Right lung (tissue), 2 donors: ENCODE measurements at regions not wholly inside any gene's neighbourhood (a gene's known extent, or its start where the extent isn't known, plus 50 kb on each side); places are given as distances from the start of the nearest gene placed in this dataset.
"Not testable (repeated sequence)": the region's sequence is repeated elsewhere in the genome, so short reads cannot be mapped to it uniquely, and the experiment has no call there.

Experiments
- DNase-seq, 2 donors: peaks; one replicate each; pipeline ENCODE4 v3.0.0-alpha.2; 2013

DNA sequence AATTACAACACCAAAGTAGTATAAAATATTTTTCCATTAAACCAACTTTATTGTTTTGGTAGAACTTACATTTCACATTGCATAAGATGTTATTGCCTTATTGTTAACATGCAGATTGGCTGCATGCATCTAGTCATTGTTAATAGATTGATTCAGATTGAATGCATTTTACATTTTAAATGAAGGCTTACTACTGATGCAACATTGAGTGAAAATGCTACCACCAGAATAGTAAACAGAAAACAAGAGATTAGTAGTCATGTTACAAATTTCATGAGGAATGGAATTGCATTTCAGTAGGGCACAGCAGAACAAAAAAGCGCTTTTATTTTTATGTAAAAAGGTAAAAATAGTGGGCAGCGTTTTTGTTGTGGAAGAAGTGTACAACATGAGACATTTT is 298.3 kb downstream of the ARL4A start:
- DNase-seq: no peak

DNA sequence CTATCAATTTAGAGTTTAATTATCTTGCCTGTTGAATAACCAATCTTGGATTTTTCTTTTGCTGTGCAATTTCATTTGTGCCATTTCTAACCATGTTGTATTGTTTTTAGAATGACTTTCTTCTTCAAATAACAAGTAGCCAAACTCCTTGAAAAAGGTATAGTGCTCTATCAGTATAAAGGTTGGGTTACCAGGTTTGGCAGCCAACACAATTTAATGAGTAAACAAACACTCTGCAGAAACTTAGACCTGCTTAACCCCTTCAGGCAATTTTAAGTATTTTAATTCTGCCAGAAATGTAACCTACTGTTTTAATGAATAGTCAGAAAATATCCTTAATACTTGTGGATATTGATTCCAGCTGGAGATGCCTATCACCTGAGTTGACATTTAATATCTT is 299.8 kb downstream of the ARL4A start:
- no peak for DNase-seq

DNA sequence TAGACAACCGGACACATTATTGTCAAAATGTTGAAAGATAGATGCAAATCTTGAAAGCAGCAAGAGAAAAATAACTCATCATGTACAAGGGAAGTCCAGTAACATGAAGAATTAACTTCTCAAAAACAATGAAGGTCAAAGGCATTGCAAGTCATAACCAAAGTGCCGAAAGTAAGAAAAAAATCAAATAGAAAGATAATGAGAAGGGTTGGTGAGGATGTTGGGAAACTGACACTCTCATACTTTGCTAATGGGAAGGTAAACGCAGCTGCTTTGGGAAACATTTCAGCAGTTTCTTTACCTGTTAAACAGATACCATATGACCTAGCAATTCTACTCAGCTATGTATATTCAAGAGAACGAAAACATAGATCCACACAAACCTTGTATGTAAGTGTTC is 303.0 kb downstream of the ARL4A start:
- no peak for DNase-seq

DNA sequence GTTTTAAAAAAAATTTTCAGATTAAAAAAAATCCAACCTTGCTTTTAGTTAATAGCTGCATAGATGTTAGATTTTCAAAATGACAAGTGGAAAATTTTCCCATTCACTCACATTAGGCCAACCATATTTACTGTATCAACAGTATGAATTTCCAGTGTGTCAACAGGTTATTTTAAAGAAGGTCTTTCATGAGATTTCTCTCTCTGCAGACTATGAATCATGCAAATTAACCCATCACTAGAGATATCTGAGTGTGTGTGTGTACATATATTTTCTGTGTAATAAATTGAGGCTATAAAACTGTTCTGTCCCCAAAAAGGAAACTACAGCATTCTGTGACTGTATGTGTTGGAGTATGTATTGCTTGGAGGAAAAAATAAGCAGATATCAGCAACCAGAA is 305.6 kb downstream of the ARL4A start:
- DNase-seq: no peak

DNA sequence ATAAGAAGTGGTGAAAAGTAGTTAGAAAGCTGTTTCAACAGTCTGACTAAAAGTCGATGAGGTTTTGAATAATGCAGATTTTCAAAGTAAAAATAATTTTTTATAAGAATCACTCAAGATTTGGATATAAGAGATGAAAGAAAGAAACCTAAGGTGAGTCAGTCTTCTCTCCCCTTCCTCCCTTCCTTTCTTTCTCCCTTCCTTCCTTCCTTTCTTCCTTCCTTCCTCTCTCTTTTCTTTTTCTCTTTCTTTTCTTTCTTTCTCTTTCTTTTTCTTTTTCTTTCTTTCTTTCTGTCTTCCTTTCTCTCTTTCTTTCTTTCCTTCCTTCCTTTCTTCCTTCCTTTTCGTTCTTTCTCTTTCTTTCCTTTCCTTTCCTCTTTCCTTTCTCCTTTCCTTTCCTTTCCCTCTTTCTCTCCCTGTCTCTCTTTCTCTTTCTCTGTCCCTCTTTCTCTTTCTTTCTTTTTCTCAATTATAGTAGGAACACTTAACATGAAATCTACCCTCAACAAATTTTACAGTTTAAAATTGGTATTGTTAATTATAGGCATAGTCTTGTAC is 308.6 kb downstream of the ARL4A start:
- no peak for DNase-seq

DNA sequence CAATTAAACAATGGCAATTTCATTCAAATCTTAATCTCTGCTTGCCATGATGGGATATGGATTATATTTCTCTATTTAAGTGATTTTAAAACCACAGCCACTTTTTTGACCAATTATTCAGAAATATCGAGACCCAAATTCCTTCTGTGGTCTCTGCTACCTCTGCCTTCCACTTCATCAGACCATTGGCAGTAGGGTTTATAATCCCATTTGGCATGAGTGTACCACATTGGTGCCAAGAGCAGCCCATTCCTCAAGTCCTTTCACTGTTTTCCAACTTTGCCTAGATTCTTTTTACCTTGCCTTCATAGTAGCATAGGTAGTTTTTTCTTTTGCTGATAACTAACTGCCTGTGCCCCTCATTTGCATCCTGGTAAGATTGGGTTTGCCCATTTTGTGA is 319.9 kb downstream of the ARL4A start:
- DNase-seq: no peak

DNA sequence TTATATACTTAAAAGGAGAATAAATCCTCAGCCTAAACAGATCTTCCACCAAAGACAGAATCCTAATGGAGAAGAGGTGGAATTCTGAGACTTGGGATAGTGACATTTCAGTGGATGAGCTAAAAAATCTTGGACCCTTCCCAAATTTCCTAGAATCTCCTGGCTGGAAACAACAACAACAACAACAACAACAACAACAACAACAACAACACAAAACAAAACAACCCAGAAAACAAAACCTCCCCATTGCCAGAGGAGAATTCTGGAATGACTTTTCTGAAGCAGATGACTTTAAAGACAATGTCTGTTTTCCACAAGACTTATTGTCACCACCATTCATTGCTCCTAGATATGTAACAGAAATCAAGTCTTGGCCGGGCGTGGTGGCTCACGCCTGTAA is 322.1 kb downstream of the ARL4A start:
- DNase-seq: no peak

DNA sequence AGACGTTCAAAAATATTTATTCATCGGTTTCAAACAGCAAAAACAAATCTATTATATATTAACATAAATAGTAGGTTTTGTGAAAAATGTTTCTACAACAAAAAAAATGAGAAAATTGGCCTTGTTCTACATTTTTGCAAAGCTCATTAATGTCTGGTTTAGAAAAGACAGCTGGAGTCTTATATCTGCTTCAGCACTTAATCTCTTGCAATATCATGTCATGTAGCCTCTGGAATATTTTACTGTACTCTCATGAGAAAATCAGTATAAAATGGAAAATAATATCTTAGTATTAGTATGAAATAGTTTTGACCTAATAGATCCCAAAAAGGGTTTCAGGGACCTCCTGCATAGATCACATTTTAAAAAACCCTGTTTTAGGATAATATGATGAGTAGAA is 326.6 kb downstream of the ARL4A start:
- no peak for DNase-seq

DNA sequence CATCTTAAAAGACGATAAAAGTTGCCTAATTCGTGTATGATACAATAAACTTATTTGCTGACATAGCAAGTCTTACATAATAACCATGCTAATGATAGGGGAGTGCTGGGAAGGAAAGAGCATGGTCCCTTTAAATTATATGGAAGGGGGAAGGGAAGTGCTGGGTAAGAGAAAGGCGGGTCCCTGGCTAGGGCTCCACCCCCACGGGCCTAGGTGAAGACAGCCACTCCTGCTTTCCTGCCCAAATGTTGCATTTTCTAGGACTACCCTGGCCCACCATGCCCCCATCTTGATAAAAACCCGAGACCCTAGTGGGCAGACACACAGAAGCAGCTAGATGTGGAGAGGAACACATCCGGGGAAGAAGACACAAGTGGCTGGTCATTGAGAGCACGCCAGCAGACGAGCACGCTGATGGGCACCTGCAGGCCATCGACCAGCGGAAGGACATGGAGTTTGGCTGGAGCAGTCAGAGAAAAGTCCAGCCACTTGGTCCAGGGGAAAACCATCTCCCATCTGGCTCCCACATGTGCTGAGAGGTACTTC is 328.7 kb downstream of the ARL4A start:
- DNase-seq: no peak

DNA sequence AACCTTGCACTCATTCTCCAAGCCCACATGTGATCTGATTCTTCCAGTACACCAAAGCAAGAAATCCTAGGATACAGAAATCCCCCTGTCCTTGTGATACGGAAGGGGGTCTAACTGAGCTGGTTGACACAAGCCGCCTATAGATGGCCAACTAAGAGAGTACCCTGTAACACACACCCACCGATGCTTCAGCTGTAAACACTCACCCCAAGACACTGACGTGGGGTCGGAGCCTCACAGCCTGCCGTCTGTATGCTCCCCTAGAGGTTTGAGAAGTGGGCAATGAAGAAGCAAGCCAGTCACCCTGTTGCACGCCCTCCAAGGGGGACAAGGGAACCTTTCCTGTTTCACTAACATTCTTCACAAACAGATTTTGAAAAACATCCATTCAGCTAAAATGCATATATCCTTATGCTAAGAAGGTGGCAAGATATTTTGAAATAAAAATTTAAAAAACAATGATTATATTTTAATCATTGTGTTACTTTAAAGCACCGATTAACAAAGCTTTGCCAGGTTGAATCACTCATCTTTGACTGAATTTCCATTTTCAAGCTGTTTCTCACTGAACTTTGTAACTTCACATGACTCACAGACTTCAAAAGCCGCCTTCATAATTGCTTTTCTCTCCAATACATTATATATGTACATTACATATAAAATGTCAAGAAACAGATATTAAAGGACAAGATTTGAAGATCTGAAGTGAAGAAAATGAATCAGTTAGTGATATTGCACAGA is 329.3 kb downstream of the ARL4A start:
- DNase-seq: no peak

DNA sequence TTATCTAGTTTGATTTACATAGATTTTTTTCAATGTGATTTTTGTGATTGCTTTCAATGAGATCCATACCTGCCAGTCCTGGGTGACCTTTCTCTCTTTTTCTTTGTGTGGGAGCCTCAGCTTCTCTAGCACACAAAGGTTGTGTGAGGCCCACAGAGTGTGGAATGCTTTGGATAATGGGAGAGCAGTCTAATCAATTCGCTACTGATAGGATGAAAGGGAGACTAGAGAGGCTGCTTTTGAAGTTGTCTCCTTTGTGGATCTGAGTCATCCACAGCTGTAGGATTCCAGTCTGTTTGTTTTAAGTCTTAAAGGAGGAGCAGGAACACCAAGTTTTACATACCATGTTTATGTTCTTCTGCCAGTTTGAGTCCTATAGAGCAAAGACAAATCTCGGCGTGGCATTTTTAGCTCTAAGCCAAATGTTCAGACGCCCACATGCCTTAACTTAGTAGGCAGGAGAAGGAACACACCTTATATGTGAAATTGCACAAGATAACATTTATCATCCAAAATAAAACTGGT is 330.0 kb downstream of the ARL4A start:
- no peak for DNase-seq

DNA sequence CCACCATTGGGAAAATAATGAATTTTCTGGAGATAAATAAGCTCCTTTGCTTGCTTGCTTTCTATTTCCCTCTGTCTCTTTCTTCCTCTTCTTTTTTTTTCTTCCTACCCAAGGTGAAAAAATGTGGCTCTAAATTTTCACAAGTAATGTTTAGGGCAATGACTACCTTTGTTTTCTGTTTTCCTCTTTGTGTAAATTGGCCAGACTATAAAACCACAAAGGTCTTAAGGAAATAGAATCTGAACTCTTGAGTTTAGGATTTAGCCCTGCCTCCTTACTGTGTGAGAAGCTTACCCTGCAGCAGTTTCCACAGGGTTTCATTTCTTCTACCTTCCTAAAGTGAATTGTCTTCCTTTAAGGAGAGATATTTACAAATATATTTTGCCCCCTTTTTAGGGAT is 330.4 kb downstream of the ARL4A start:
- no peak for DNase-seq

DNA sequence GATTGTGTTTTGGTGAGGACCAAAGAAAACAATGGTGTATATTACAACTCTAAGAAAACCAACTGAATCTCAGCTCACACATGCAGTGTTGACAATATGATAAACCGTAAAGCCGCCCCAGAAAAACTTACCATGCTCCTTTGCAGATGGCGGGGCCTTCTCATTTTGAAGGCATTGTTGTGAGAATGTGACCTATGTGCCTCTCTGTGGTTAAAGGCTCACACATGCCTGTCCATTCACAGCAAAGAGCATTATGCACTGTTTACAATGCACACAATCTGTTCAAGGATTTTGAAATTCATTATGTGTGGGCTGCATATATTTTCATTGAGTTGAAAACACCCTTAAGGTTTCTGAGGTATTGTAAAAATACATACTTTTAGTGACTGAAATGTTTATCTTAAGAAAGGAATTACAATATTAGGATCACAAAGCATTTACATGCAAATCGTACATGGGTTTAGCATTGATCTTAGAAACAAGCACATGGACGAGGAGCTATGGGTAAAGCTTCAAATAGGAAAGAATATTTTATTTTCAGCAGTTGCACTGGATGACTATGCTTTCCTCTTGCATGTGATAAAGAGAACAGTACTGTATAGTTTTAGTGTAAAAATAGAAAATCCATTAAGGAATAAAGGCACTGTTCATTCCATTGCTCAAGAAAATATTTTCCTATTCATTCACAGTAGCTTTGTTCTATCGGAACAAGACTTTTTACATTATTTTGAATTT is 334.3 kb downstream of the ARL4A start:
- DNase-seq: no peak

DNA sequence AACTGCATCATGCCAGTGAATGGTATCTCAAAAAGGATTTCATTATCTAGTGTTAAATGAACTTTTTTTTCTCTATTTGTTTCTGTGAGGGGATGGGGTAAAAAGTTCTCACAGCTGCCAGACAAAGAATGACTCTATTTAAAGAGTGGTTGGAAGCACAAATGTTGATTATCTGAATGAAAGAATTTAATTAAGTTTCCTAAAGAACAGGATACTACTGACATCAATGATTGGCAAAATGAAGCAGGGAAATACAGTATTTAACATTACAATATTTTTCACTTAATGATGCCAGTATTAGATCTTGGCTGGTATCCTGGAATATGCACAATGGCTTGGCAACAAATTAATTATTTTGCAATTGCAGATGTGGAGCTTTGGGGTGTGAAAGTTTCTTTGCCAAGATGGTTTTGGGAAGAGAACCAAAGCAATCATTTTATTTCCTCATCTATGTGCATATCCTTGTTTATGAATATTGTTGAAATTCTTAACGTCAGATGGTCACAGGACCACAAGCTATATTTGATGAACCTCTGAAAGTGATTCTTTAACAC is 336.8 kb downstream of the ARL4A start:
- peak; percentile 44 to 60 for DNase-seq

DNA sequence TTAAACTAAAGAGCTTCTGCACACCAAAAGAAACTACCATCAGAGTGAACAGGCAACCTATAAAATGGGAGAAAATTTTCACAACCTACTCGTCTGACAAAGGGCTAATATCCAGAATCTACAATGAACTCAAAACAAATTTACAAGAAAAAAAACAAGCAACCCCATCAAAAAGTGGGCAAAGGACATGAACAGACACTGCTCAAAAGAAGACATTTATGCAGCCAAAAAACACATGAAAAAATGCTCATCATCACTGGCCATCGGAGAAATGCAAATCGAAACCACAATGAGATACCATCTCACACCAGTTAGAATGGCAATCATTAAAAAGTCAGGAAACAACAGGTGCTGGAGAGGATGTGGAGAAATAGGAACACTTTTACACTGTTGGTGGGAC is 337.6 kb downstream of the ARL4A start:
- not testable (repeated sequence) for DNase-seq

DNA sequence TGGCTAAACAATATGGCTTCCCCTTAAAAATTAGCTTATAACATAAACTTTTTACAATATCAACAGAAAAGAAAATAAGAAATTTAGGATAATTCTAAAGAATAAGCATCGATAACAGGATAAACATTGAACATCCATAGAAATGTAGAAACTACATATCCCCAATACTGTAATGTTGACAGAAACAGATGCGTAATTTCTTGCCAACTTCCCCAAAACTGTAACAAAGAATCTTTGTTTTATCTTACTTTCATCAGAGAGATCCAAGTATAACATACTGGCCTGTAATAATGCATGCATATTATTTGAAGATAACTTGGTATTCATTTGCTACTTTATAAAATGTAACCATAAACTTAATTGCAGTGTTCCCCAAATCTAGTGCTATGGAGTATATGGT is 339.9 kb downstream of the ARL4A start:
- no peak for DNase-seq

DNA sequence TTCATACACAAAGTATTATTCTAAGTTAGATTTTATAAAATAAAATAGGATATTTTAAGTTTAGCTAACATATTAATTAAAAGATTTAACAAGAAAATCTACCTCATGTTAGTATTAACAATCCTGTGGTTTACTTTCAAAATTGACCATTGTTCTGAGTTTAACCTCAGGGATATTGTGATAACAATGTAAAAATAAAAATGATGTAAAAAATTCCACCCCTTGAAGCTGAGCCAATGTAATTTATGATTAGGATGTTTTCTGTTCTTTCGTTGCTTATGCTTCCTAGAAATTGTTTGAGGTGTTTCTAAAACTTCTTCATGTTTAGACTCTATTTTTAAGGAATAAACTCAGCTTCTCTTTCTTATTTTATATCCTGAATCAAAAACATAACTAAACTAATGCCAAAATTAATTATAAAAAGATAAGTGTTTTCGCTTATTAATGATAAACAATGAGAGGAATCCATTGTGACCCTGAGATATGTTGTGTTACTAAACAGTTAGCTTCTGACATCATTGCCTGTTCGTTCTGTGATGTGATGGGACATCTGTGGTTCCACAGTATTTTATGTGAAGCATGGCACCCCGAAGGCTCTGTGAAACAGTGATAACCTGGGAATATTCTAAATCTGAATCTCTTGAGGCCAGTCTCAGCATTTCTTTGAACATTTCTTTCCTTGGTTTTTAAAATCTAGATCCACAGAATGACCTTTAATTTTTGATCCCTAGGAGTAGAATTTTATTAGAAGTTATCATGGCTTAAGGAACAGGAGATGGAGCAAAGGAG is 340.8 kb downstream of the ARL4A start:
- no peak for DNase-seq

DNA sequence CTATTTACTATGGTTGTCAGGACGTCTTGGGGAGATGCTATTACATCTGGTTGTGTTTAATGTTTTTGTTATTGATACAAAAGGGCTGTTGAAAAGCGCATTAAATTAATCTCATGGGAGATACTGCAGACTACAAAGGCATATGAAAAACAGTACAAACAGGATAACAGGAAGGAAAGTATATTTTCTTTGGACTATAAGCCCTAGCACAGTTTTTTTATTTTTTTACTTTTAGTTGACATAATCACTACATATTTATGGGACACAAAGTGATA is 341.3 kb downstream of the ARL4A start:
- no peak for DNase-seq

DNA sequence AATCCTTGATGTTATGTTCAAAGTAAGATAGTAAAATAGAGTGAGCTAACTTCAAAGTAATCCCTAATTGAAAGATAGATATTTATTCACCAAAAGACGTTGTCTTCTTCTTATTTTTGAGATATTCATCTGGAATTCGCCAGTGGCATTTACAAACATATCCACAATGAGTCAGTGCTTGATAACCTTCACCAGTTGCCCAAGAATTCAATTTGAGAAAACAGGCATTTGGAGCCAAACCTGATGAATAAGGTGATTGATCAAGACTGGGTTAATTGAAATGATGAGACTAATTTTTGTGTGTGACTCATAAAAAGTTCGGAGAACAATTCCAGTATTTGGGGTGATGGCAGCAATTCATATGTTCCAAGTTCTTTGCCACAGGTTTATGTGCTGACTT is 344.0 kb downstream of the ARL4A start:
- DNase-seq: no peak

DNA sequence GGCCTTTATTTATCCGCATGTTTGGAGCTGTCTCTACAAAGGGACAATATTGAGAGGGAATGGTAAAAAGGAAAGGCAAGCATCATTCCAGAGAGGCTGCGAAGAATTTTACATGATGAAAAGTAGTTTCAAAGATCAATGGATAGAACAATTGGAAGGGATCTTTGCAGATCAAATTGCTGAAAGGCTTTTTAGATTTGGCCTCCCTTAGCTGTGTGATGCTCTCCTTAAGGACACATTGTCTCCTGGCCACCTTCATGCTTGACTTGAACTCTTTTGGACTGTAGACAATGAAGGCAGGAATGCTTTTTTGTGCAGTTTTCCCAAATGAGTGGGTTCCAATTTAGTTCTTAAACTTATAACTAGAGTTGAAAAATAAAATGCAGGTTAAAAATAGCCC is 344.7 kb downstream of the ARL4A start:
- no peak for DNase-seq

DNA sequence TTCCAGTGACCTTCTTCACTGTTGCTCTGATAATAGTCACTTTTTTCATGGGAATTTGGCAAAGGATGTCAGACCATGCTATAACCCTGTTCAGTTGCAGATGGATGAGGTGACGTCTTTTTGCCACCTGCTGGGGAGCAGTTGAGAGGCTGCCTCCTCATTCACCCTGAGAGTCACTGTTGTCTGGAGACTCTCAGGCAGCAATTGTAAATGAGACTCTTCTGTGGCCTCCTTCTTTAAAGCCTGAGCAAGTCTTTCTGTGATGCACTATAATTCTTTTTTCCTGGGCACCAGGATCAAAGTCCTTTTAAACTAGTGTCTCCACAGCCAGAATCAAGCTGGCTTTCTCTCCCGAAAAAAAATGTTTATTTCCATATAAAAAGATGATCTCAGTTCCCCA is 345.1 kb downstream of the ARL4A start:
- DNase-seq: no peak

DNA sequence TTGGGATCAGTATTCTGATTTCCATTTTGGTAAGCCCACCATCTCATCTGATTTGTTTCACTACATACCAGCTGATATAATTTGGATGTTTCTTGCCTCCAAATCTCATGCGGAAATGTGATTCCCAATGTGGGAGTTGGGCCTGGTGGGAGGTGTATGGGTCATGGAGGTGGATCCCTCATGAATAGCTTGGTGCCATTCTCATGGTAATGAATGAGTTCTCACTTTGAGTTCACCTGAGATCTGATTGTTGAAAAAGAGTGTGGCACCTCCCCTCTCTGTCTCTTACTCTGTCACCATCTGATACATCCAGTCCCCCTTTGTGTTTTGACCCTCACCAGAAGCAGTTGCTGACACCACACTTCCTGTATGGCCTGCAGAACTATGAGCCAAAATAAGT is 347.3 kb downstream of the ARL4A start:
- no peak for DNase-seq
